HG02798 (cell line): ENCODE measurements at regions not wholly inside any gene's neighbourhood (a gene's known extent, or its start where the extent isn't known, plus 50 kb on each side); places are given as distances from the start of the nearest gene placed in this dataset.

Experiments used
- ATAC-seq: cut with Tn5 transposase; IDR thresholded peaks from one replicate; pipeline ENCODE4 v1.9.1; 2021; ENCODE audit warnings: mild to moderate bottlenecking; ENCODE audit not compliant: unreplicated experiment, poor library complexity

- no peak for ATAC-seq
Observed at GRCh38 chr18:67710639-67711038, 194.1 kb upstream of the DSEL start.

GRCh38 chr18:67705748-67706147, 189.2 kb upstream of the DSEL start:
- no peak for ATAC-seq

GRCh38 chr18:67695684-67696083, 179.2 kb upstream of the DSEL start:
- no peak for ATAC-seq

GRCh38 chr18:67694787-67695186, 178.3 kb upstream of the DSEL start:
- no peak for ATAC-seq

- no peak for ATAC-seq
Observed at GRCh38 chr18:67692811-67693210, 176.3 kb upstream of the DSEL start.

- ATAC-seq: no peak
Observed at GRCh38 chr18:67682516-67682915, 166.0 kb upstream of the DSEL start.

GRCh38 chr18:67677489-67677888, 161.0 kb upstream of the DSEL start:
- no peak for ATAC-seq

- no peak for ATAC-seq
Observed at GRCh38 chr18:67672716-67673115, 156.2 kb upstream of the DSEL start.

GRCh38 chr18:67672155-67672554, 155.6 kb upstream of the DSEL start:
- ATAC-seq: no peak

- no peak for ATAC-seq
Observed at GRCh38 chr18:67670024-67670543, 153.6 kb upstream of the DSEL start.

- ATAC-seq: no peak
Observed at GRCh38 chr18:67665266-67665665, 148.7 kb upstream of the DSEL start.

- no peak for ATAC-seq
Observed at GRCh38 chr18:67662996-67663395, 146.5 kb upstream of the DSEL start.

GRCh38 chr18:67661555-67661954, 145.0 kb upstream of the DSEL start:
- no peak for ATAC-seq

GRCh38 chr18:67654101-67654500, 137.6 kb upstream of the DSEL start:
- ATAC-seq: no peak

- no peak for ATAC-seq
Observed at GRCh38 chr18:67652288-67652687, 135.8 kb upstream of the DSEL start.

GRCh38 chr18:67651438-67651837, 134.9 kb upstream of the DSEL start:
- no peak for ATAC-seq

- ATAC-seq: no peak
Observed at GRCh38 chr18:67650686-67651385, 134.3 kb upstream of the DSEL start.

- no peak for ATAC-seq
Observed at GRCh38 chr18:67646890-67647289, 130.4 kb upstream of the DSEL start.

- ATAC-seq: no peak
Observed at GRCh38 chr18:67644226-67644625, 127.7 kb upstream of the DSEL start.

- ATAC-seq: no peak
Observed at GRCh38 chr18:67639872-67640271, 123.4 kb upstream of the DSEL start.

- no peak for ATAC-seq
Observed at GRCh38 chr18:67636597-67637385, 120.3 kb upstream of the DSEL start.
